NAMALWA (cell line): ENCODE measurements at regions not wholly inside any gene's neighbourhood (a gene's known extent, or its start where the extent isn't known, plus 50 kb on each side); places are given as distances from the start of the nearest gene placed in this dataset.
"Not testable (repeated sequence)": the region's sequence is repeated elsewhere in the genome, so short reads cannot be mapped to it uniquely, and the experiment has no call there.

ENCODE experiments used
- DNase-seq: peaks from one replicate; pipeline ENCODE4 v3.0.0-alpha.2; 2015; ENCODE audit warnings: low spot score

DNA sequence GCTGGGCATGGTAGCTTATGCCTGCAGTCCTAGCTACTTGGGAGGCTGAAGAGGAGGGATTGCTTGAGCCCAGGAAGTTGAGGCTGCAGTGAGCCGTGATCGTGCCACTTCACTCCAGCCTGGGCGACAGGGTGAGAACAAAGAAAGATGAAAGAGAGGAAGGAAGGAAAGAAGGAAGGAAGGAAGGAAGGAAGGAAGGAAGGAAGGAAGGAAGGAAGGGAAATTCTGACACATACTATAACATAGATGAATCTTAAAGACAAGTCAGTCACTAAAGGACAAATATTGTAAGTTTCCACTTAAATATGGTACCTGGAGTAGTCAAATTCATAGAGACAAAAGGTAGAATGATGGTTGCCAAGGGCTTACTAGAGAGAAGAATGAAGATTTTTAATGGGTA lies 108.0 kb upstream of the CACHD1 start:
- DNase-seq: no peak

DNA sequence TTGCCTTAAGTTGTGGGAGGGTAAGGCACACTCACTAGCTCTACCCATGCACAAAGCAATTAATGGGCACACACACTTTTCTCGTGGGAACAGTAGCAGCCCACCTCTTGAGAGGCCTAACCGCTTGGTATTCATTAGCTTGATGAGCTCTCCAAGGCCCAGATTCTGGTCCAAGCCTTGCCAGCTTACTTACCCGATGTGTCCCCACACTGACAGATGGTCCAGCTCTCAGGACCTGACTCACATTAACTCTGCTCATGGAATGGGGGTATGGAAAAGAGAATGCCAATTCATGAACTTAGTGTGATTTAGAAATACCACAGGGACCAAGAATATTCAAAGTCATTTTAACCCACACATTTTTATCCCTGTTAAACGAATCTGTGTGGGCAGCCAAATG lies 106.8 kb upstream of the CACHD1 start:
- DNase-seq: no peak

DNA sequence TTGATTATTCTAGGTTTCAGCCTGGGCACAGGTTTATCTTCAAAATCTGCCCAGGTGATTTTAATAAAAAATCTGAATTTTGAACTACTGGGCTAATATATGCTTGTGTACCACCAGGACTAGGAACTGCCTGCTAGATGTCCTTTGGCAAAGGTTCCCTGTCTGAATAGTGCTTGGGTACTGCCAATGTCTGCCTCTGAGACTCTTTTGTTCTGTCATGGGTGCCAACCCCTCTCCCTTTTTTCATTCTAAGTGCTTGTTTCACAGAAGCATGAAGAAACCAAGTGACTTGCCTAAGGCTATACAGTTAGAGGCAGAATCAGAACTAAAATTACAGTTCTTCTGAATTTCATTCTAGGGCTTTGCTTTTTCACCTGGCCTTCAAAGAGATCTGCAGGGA lies 106.3 kb upstream of the CACHD1 start:
- no peak for DNase-seq

DNA sequence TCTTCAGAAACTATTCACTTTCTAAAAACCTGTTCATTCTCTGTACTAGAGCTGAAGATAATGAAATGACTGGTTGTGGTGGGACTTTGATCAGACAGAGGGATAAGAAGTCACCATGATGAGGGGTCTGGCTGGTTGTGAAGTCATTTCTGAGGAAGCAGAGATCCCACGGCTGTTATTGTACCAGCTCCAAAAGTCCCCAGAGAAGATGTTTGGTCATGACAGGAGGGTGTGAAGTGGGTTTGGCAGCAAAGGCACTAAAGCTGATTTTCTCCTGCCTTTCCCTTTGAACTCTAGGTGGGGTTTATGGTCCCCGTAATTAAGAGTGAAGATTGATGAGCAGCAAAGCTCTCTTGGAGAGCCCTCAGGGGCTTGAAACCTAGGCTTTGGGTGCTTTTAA lies 103.1 kb upstream of the CACHD1 start:
- DNase-seq: no peak

DNA sequence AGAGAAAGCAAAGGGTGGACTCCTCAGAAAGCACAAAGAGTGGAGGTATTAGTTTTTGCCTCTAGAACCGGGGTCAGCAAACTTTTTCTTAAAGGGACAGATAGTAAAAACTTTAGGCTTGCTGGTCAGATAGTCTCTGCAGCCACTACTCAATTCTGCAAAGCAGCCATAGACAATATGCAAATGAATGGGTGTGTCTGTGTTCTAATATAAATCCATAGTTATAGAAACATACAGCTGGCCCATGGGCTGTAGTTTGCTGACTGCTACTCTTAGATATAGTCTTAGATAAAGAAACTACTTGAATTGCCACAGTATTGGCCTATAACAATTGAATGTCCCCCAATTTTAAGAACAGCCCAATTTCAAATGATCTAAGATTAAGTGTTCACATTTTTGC lies 101.6 kb upstream of the CACHD1 start:
- no peak for DNase-seq

DNA sequence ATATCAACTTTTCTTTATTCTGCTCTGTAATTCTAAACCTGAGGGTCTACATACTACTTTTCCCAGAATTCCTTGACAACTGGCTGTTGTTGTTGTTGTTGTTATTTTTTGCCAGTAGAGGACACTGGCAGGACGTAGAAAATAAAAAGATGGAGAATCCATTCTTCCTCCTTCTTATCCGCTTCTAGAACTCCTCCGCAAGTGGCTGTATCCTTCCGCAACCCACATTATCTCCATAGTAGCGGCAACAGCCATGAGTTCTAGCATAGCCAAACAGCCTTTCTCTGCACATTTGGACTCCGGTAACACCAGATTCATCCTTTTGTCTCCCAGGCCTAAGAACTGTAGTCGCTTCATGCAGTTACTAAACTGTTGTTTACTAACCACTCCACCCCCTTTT lies 91.1 kb upstream of the CACHD1 start:
- DNase-seq: no peak

DNA sequence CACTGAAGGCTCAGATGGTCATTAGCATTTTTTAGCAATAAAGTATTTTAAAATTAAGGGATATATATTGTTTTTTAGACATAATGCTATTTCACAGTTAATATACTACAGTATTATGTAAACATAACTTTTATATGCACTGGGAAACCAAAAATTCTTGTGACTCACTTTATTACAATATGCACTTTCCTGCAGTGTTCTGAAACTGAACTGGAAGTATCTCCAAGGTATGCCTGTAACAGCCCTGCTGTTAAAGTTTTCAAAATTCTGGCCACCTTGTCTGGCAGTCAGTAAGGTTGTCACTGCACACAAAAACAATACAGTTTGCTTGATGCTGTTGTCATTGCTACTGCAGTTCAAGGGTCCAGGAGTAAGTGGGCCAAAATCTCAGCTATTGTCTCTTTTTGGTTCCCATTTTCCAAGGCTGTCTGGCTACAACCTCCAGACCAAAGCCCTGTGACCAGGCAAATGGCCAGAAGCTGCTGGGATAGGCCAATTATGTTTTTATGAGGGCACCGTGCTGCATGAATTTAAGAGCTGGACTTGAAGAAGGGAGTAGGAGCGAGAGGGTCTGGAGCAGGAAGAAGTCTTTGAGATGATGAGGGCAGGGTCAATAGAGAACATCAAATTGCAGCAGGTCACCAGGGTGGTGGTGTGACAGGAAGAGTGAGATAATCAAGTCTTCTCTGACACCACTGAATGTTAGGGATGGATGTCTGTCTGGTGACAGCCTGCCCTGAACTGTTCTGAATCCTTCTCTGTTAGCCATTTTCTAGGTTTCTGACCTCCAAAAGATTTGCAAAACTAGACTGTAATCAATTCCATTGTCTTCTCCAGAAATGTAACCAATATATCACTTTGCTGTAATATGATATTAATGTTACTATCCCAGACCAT lies 82.3 kb upstream of the CACHD1 start:
- no peak for DNase-seq

DNA sequence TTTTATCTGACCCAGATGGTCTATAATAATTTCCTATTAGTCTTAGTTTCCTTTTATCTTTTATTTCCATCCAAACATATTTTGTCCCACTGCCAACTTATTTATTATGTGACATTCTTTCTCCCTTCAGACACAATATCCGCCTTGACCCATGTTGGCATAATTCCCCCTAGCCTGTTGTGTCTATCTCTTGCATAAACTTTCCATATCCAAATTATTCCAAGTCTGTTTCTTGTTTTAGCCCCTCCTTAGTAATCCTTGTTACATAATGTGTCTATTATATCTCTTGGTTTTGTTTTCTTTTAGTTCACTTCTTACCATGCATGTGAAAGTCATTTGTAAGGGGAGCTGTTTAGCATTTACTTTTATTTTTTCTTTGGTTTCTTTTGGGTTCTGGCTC lies 81.6 kb upstream of the CACHD1 start:
- no peak for DNase-seq

DNA sequence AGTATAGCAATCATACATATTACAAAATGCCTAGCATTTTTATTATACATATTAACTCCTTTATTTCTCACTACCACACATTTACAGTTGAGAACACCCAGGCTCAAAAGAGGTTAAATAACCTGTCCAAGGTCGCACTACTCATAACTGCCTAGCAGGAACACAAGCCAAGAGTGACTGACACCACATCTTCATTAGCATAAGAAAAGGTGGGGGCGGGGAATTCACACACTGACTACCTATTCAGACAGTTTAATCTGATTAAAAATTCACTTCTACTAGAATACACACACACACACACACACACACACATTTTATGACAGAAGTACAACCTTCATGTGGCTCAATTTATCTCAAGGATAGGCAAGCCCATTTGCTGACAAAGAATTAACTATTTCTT lies 77.8 kb upstream of the CACHD1 start:
- no peak for DNase-seq

DNA sequence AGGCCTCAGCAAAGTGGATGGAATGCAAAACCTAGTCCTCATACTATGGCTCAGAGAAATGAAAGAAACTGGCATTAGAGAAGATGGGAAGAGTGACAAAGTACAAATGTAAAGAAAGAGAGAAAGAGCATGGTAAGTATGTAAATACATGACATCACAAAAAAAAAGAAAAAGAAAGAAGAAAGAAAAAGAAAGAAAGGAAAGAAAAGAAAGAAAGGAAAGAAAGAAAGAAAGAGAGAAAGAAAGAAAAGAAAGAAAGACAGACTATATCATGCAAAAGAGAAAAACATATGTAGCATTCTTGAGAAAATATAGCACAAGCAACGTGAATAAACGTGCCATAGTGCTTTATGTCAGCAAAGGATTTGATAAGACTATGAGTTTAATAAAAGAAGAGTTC lies 76.1 kb upstream of the CACHD1 start:
- DNase-seq: no peak

DNA sequence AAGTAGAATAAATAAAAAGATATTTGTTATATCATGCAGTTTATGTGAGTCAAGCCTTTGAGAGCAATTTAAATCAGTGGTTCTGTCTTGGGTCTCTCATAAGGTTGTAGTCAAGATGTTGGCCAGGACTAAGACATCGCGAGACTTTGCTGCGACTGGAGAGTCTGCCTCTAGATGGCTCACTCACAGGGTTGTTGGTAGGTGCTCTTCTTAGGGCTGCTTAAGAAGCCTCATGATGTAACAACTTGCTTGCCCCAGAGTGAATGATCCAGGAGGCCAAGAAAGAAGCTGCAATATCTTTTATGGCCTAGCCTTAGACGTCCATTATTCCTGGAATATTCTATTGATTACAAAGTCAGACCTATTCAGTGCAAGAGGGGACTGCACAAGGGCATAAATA lies 73.1 kb upstream of the CACHD1 start:
- peak; percentile 26 for DNase-seq

DNA sequence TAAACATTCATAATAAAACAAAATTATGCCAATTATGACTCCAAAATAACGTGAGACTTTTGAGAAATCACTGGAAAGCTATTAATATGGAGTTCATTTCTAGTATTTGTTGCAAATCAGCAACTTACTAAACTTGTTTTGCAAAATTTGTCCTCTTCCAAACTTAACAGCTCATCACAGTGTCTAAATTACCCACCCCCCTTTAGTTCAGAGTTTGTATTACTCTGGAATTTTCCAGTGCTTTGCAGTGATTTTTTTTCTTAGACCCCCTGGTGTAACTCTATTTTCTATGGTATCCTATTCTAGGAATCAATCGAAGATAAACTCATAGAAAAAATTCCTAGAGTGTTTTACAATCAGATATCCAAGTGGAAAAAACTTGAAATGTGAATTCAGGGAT lies 72.4 kb upstream of the CACHD1 start:
- DNase-seq: no peak

DNA sequence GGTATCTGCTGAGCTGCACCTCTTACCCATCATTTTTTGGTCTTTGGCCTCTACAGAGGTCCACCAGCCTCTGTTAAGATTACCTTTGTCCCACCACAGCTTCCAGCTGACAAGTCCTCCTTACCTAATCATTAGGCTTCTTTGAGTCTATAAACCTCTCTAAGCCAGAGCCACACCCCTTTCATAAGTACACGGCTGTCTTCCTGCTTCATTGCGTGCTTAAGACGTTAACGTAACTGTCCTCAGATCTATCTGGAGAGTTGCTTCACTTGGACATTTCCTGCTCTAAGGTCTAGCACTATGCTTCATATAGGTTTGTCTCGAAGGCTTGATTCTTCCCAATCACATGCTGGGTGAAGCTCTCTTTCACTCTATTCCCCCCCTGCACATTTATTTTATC lies 71.0 kb upstream of the CACHD1 start:
- DNase-seq: no peak

DNA sequence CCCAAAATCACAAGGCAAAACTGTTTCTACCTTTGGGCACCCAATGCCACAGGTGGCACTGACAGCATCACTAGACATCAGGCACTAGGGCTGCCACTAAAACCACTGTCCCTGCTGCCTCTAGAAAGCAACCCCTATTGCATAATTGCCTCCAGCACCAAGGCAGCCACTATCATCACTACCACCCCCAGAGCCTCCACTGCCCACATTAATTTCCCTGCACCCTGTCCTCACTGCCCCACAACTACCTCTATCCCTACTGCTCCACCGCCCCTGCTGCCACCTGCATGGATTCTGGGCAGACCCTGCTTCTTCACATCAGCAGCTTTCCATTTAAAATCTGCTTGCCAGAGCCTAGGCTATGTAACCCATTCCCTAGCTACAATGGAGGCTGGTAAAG lies 68.6 kb upstream of the CACHD1 start:
- DNase-seq: no peak

DNA sequence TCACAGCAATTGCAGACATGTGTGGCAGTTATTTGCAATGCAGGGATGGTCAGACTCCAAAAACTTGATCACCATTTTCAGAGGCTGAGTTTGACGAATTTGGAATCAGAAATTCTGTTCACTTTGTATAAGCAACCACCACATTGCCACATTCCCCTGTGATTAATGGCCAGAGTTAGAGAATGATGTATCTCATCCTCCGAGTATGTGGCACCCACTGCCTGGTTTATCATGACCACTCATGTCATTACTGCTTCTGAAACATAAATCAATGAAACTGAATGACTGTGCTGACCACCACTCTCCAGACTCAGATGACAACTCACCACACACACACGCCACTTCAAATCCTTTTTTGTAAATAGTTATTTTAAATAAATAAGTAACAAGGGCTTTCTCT lies 66.6 kb upstream of the CACHD1 start:
- no peak for DNase-seq

DNA sequence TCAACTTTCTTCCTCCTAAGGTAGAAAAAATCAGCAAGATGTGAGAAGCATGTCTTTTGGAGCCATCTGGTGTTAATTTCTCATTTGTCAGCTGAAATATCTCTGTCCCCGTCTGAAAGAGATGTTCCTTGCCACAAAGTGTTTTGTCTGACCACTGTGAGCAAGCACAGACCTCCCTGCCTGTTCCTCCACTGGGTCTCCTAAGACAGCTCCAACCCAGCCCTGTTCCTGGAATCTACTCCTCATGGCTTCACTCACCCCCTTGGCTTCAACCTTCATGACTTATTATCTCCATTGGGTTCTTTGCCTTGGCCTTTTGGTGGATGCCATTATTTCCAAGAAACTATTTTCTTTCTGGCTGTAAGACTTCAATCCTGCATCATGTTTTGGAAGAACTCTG lies 65.7 kb upstream of the CACHD1 start:
- no peak for DNase-seq

DNA sequence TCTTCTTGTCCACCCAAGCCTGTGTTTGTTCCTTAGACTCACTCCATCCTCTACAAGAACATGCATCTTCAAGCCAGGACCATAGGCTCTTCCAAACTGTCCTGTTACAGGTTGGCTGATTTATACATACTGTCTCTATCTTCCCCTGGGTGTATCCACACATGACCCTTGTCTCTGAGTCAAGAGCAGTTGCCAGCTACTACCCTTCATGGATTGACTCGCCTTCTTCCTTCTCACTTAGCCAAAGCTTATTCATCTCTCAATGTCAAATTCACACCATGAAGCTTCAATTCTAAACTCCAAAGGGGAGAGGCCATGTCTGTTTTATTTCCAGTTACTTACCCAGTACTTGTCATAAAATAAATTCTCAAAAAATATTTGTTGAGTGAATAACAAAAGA lies 64.1 kb upstream of the CACHD1 start:
- DNase-seq: no peak

DNA sequence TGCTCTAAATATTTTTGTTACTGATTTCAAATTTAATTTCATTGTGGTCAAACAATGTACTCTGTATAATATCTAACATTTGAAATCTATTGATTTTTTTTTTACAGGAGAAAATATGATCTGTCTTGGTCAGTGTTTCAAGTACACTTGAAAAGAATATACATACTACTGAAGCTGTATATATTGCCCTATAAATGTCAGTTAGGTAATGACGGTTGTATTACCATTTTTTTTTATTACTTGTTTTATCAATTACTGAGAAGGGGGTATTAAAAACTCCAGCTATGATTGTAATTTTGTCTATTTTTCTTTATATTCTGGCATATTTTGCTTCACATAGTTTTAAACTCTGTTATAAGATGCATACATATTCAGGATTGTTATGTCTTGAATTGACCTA lies 59.7 kb upstream of the CACHD1 start:
- no peak for DNase-seq

DNA sequence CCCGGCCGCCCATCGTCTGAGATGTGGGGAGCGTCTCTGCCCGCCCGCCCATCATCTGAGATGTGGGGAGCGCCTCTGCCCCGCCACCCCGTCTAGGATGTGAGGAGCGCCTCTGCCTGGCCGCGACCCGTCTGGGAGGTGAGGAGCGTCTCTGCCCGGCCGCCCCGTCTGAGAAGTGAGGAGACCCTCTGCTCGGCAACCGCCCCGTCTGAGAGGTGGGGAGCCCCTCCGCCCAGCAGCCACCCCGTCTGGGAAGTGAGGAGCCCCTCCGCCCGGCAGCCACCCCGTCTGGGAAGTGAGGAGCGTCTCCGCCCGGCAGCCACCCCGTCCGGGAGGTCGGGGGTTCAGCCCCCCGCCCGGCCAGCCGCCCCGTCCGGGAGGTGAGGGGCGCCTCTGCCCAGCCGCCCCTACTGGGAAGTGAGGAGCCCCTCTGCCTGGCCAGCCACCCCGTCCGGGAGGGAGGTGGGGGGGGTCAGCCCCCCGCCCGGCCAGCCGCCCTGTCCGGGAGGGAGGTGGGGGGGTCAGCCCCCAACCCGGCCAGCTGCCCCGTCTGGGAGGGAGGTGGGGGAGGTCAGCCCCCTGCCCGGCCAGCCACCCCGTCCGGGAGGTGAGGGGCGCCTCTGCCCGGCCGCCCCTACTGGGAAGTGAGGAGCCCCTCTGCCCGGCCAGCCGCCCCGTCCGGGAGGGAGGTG lies 54.9 kb upstream of the CACHD1 start:
- DNase-seq: not testable (repeated sequence)

DNA sequence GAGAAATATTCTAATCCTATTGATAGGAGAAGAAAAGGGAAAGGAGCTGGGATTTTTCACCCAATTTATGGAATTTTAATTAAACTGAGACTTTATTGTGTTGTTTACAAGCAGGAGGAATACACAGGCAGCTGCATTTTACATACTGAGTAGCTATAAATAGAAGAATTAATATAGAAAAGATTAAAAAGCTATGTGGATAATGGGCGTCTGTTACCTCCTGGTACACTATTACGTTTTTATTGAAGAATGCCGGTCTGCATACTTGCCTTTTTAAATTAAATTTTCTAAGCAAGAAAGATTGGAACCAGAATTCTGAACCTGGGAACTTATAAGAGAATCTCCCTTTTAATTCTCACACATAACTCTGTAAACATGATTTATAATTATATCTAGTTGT lies 52.1 kb upstream of the CACHD1 start:
- DNase-seq: no peak
